GM21576 (cell line): ENCODE measurements at regions not wholly inside any gene's neighbourhood (a gene's known extent, or its start where the extent isn't known, plus 50 kb on each side); places are given as distances from the start of the nearest gene placed in this dataset.

Source experiments
- ATAC-seq: cut with Tn5 transposase; IDR thresholded peaks from one replicate; pipeline ENCODE4 v1.9.1; 2021; ENCODE audit warnings: mild to moderate bottlenecking, moderate library complexity; ENCODE audit not compliant: unreplicated experiment

DNA sequence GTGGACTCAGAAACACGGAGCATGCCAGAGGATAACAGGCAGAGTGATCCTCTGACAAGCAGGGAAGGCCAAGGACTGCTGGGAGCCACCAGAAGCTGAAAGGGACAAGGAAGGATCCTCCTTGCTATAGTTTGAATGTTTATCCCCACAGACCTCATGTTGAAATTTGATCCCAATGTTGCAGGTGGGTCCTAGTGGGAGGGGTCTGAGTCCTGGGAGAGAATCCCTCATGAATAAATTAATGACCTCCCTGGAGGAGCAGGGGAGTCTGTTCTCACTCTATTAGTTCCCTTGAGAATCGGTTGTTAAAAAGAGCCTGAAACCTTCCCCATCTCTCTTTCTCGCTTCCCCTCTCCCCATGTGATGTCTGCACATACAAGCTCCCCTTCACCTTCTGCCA is 124.4 kb downstream of the FBXO15 start:
- no peak for ATAC-seq

DNA sequence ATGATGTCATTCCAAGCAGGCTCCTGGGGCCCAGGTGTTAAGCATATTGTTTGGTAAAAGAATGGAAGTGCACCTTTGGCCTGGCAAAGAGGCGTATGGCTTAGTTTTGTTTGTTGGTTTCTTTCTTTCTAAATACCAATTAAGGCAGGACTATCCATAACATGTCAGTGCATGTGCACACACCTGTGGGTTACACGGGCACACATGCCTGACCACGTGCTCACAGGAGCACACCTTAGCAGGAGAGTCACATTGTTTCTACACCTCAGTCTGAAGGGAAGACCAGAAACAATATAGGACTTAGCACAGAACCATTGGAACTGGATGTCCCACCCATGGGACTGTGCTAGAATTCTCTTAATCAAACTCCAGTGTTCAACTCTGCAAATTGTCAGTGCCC is 127.8 kb downstream of the FBXO15 start:
- no peak for ATAC-seq

DNA sequence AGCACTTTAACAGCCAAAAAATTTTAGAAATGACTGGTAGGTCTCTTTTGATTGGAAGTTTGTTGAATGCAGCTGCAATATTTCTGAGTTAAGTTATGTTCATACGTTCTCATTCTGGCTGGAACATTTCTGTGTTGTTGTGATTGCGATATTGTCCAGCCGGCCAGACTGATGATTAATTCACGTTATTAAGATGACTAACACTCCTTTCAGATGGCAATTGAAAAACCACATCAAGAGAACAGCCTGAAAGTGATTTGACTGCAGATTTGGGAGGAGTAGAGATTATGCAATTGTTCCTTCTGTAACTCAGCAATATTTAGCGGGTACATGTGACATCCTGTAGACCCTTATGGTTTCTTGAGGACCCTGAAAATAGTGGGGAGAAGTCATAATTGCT is 133.7 kb downstream of the FBXO15 start:
- no peak for ATAC-seq

DNA sequence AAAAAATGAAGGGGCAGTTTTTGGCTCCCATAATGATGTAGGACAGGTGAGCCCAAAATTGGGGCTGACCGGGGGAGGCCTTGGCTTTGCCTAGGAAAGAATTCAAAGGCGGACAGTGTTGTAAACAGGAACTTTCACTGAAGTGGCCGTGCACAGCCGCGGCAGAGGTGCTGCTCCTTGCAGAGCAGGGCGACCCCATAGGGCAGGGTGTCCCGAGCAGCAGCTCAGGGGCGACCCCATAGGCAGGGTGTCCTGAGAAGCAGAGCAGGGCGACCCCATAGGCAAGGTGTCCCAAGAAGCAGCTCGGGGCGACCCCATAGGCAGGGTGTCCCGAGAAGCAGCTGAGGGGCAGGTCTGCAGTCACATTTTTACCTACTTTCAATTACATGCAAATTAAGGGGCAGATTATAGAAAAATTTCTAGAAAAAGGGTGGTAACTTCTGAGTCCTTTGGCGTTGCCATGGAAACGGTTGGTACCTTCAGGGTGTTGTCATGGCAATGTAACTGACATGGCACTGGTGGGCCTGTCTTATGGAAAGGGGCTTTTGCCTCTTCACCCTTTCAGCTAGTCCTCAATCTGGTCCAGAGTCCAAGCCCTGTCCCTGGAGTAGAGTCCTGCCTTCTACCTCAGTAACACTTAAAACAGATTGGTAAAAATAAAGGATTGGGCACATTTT is 134.5 kb downstream of the FBXO15 start:
- no peak for ATAC-seq

DNA sequence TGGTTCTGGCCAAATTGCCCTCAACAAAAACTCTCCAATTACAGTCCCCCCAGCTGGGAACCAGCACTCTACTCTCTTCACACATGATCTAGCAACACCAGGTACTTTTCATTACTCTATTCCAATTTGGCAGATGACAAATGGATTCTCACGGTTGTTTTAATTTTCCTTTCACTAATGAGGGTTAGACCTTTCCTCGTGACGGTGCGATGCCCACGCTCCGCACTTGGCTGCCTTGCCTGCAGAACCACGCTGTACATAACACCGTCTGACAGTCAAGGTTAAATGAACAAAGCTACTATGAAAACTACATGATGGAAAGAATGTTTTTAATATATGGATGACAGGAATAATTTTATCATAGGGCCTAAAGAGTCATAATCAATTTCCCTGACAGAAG is 141.5 kb downstream of the FBXO15 start:
- no peak for ATAC-seq

DNA sequence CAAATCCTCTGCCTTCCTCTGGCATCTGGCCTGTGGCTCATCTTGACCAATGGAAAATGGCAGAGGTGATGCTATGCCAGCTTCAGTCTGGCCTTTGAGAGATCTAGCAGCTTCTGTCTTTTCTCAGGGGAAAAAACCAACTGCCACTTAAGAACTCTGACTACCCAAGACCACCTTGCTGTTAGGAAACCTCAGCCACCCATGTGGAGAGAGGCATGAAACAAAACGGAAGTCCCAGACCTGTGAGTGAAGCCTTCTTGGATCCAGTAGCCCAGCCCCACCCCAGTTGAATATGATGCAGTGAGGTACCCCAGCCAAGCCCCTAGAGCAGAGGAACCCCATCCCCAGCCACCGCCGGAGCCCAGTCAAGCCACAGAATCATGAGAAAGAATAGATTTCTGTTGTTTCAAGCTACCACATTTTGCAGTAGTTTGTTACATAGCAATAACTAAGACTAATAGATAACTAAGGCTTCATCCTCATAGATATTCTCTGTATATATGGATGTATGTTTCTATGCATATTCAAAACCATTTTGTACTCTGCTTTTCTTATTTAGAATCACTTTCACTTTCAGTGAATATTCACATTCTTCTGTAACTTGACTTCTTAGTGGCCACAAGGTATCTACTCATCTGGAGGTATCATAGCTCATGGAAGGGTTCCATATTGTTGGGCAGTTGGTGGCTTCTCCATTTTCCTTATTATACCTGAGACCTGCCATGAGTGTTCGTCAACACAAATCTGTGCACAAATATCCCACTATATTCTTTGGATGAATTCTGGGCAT is 142.1 kb downstream of the FBXO15 start:
- no peak for ATAC-seq

DNA sequence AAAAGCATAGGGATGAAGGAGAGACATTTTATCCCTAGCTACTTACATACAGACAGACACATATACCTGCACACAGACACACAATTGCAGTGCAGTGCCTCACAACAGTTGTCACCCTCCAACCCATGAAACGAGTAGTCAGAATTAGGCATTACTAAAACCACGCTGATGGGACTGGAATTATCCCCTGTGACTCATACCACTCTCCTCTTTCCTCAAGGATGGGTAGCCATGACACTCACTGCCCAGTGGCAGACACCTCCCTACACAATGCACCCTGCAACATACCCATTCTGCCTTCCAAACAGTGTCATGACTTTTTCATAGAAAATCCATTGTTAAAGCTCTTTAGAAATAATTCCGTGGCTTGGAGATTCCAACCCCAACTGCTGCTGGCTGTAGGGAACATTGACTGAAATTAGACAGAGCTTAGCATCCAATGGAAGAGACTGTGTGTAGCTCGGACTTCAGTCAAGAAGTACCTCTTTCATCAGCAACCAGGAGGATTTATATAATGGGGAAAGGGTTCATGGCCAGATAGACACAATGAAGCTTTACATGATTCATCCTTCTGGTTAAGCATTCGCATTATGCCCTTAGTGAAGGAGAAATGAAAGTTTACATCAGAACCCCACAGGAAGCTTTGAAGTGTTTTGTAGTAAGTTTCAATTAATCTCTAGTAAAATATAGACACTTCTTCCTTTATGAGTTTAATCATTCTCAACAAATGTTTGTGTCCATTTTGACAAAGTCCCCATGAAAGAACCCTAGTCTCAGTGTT is 155.2 kb downstream of the FBXO15 start:
- no peak for ATAC-seq

DNA sequence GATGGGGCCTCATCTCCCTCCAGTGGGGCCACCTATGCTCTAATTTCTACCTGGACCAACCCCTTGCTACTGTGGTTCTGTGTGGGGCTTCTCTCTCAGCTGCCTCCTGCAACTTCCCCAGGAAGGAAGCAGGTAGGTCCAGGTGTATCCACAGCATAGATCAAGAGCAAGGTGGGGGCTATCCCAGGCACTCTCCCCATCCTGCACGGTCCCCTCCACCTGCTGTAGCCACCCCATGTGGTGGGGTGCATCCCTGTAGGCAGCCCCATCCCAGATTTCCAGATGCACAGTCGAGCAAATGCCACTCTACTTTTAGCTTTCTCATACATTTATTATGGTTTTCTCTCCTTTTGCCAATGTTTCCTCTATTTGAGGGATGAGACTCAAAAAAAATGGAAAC is 156.1 kb downstream of the FBXO15 start:
- ATAC-seq = no peak

DNA sequence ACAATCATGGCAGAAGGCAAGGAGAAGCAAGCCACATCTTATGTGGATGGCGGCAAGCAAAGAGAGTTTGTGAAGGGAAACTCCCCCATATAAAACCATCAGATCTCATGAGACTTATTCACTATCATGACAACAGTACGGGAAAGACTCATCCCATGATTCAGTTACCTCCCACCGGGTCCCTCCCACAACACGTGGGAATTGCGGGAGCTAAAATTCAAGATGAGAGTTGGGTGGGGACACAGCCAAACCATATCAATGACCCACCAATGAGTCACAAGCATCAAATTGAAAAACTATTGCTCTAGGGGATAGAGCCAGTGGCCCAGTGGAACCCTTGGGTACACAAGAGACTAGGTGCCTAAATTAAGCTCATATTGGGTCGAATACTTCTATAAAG is 157.4 kb downstream of the FBXO15 start:
- ATAC-seq = no peak

DNA sequence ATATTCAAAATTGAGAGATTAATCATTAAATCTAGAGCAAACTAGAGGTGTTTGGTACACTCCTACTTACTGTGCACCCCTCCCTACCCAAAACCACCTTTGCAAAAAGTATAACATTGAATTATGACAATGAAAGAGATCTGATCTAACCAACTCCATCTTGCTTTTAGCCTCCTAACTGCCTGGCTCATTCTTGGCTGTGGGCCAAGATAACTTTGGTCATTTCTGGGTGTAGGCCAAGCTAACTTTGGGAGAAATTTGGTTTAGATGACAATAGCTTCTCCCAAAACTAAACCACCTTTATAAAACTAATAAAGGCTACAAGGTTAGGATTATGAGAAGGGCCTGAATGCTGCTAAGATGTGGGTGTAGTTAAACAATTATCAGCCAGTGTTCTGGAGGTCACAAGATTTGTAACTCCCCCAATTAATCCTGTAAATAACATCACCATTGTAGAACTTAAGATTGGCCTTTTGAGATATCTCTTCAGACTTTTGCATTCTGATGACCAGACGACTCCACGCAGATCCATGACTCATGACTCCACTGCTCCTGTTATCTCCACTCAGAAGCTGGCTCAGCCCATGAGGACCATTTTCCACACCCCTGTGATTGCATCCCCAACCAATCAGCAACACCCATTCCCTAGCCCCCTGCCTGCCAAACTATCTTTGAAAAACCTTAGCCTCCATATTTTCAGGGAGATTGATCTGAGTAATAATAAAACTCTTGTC is 160.2 kb downstream of the FBXO15 start:
- ATAC-seq = no peak

DNA sequence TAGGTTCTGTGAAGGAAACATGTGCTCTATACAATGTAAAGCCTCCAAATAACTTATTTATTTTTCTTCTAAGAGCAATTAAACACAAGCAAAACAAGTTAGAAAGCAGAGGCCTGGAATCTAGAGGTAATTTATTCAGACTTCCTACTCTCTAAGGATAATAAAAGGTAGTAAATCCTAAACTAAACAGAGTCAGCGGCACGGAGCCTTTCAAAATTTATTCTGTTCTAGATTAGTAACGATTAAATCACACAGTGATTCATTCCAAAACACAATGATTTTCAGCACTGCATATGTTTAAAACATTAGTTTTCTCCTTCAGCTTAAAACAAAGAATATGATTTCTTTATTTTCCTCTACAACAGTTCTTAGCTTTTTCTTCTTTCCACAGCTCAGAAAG is 160.9 kb downstream of the FBXO15 start:
- no peak for ATAC-seq

DNA sequence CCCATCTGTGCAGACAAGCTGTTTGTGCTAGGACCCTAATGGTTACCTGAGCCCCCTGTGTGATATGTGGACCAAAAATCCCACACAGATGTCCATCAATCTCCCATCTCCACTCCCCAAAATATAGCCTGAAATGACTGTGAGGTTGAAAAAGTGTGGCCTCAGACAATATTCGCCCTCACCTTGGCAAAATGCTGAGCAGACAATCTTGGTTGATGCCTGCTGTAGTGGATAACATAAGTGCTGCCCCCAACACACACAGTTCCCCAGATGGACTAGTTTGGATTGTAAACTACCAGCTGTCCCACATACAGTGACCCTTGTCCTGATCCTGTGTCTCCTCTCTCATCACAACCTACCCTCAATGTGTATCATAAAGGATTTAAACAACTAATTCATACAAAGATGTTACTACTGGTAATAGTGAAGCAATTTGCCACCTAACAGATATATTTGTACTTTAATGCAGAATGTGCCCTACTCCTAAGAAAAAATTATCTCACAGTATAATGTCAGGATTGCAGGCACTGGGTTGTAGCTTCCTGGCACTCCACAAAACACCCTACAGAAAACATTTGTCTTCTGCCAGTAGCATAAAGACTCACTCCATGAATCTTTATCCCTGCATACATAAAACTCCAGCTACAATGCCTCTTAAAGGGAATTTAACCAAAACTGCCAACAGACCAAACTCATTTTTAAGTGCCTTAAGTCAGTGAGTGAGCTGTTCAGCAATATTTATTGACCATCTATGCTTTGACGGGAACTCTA is 161.6 kb downstream of the FBXO15 start:
- no peak for ATAC-seq

DNA sequence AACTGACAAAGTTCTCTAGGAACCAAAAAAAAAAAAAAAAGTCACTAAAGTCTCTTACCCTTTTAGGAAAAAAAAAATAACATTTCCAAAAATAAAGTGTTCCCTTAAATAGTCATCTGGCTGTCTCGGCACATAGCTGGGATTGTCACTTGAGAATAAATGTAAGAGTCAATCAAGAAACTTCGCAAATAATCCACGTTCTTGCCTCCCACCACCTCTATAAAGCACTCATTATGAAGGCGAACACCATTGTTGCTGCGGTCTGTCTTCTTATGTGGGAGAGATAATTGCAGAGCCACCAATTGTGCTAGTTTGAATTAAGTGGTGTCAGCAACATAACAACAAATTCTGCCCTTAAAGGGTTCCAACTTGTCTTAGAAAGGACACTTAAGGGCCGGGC is 163.7 kb downstream of the FBXO15 start:
- no peak for ATAC-seq

DNA sequence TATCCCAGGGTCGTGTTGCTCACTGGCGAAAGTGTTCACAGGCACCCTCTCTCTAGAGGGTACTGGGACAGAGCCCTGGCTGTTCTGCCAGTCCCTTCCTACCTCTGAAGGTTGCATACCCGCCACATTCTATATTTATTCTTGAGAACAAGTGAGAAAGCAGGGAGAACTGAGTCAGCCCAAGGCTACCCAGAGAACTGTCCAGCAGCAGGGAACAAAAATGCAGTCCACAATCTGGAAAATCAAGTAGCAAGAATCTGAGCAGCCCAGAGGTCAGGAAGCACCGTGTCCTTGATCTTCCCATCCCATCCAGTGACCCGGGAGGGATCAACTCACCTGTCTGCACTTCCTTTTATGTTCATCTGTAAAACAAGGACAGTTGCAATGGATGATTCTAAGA is 164.1 kb downstream of the FBXO15 start:
- no peak for ATAC-seq

DNA sequence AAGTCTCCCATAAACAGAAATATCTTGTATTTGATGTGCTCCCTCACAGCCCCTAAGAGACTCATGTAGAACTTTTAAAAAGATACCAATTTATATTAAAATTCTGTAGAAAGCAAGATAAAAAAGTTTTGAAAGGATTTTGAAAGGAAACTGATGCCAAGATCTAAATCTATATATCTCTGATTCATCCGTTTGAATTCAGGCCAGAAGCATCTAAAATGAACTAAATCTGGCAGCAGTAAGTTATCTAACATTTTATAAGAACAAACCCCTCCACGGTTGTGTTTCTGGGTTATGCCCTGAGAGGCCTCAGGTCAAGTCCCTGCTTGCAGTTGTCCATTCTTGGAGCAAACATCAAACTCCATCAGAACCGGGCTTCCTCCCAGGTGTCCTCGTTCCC is 165.8 kb downstream of the FBXO15 start:
- no peak for ATAC-seq

DNA sequence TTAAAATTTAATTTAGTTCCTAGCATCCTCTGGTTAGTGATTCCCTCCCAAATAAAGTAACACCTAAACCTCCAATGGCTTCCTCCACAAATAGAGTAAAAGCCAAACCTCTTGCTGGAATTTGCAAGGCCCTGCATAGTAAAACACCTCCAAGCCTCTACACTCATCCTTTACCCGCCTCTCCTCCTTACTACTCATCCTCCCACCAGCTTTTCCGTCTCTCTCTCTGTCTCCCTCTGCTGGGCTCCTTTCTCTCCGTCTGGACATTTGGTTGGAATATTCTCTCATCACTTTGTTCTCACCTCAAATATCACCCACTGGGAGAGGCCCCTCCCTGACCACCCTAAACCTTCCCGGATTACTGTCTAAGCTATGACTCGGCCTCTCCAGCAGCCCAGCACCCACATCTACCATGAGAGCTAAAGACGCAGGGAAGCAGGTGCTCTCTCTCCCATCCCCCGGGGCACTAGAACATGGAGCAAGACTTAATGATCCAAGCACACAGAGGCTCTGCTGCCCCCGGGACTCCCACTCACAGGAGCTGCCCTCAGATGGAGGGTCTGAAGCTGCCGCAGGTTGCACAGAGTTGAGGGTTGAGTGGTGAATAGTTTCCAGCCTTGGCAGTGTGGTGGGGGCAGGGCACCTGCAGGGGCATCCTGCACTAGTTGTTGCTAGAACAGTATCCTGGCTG is 167.2 kb downstream of the FBXO15 start:
- ATAC-seq = no peak

DNA sequence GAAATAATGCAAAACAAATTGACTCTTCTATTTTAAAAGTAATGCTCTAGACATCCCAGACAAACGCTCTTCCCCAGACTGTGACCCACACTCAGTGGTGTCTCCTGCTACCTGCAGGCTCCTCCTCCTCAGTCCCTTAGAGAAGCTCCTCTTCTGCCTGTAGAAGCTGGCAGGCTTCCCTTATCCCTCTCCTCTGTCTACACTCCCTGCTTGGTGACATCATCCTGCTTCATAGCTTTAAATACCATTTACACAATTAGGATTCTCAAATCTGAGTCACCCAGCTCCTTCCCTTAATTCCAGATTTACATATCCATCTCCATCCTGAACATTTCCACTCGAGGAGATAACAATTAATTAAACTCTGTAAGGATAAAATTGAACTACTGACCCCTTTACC is 167.9 kb downstream of the FBXO15 start:
- no peak for ATAC-seq

DNA sequence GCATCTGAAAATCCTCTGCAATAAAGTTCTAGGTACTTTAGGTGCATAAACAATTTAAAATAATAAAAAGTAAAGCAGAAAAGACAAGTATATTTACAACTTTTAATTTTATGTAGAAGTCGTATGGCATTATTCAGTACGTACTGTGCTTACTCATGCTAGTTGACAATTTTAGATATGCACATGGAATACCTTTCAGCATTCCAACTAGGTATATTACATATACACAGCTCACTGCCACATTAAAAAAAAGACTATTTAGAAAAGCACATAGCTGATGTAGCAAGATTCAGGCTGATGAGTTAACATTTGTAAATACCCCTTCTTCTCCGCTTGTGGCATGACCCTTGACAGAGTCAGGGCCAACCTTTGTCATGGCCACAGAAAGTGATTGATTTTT is 171.2 kb downstream of the FBXO15 start:
- no peak for ATAC-seq

DNA sequence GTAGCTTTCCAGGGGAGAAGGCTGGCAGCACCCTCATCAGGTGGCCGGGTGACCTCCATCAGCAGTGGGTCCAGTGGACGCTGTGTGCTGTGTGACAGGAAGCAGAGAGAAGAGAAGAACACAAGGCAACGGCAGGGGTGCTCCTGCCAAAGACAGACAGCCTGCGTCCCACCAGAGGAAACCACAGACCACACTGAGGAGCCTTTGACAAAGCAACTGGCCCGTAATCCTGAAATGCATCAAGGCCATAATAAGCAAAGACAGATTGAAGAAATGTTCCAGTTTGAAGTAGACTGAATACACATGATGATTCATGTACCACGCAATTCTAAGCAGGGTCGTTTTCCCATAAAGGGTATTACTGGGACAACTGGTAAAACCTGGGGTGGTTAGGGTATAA is 172.4 kb downstream of the FBXO15 start:
- ATAC-seq = no peak

DNA sequence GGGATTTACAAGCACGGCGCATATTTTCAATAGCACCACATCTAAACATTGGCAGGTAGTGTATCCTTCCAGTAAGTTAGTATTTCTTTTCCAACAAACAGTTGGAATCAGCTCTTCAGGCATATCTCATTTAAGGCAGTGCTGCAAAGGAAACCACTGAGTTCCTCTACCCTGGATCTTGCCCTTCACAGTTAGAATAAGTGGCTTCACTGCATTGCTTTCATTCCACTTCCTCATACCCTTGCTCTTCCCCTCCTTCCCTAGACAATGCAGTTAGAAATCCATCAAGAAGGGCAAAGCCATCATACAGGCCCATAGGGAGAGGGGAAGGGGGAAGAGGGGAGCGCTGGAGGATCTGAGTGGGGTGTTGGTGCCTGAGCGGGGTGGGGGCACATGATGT is 173.7 kb downstream of the FBXO15 start:
- ATAC-seq = no peak
